ENCODE measurements at regions not wholly inside any gene's neighbourhood (a gene's known extent, or its start where the extent isn't known, plus 50 kb on each side); places are given as distances from the start of the nearest gene placed in this dataset.
A peak's percentile ranks its signal among the peaks of the same experiment; 100 is the strongest.

GRCh38 chr1:244318512-244318911 is 133.2 kb downstream of the ADSS2 start:
- TF ChIP-seq, protein P1, sequence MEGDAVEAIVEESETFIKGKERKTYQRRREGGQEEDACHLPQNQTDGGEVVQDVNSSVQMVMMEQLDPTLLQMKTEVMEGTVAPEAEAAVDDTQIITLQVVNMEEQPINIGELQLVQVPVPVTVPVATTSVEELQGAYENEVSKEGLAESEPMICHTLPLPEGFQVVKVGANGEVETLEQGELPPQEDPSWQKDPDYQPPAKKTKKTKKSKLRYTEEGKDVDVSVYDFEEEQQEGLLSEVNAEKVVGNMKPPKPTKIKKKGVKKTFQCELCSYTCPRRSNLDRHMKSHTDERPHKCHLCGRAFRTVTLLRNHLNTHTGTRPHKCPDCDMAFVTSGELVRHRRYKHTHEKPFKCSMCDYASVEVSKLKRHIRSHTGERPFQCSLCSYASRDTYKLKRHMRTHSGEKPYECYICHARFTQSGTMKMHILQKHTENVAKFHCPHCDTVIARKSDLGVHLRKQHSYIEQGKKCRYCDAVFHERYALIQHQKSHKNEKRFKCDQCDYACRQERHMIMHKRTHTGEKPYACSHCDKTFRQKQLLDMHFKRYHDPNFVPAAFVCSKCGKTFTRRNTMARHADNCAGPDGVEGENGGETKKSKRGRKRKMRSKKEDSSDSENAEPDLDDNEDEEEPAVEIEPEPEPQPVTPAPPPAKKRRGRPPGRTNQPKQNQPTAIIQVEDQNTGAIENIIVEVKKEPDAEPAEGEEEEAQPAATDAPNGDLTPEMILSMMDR (IDR thresholded peaks at IDR 0.05; ENCODE audit: low read depth, low read length, poor library complexity, severe bottlenecking): no peak
- TF ChIP-seq EZH2phosphoT487 (IDR thresholded peaks at IDR 0.05; ENCODE audit: borderline replicate concordance, low read length): no peak
- Histone ChIP-seq H3K9me2 (replicated peaks; ENCODE audit: control insufficient read depth, low read length) (no peaks in the 10 kb centered on the region), H3K27ac (ENCODE audit: low read depth, low read length) (no peak overlapping the region), H3K9me3 (ENCODE audit: control insufficient read depth, insufficient read depth, low read length) (no peaks in the 10 kb centered on the region), H4K20me1 (ENCODE audit: control insufficient read depth, insufficient read depth, low read depth, low read length) (no peaks in the 10 kb centered on the region), H3K4me1 (ENCODE audit: control insufficient read depth, low read length) (peaks cover 10% of the 10 kb centered on the region), H3K79me2 (ENCODE audit: control insufficient read depth, low read length) (no peaks in the 10 kb centered on the region), H3K27me3 (ENCODE audit: control insufficient read depth, low read length) (no peaks in the 10 kb centered on the region), H3F3A (ENCODE audit: control insufficient read depth, insufficient read depth) (no peaks in the 10 kb centered on the region), H3K4me2 (ENCODE audit: low read length) (no peak overlapping the region), H3K4me3 (ENCODE audit: low read length) (no peak overlapping the region), H3K36me3 (ENCODE audit: control insufficient read depth, low read length) (no peaks in the 10 kb centered on the region)

- H3K36me3 ChIP-seq (ENCODE audit: control insufficient read depth, low read length): no peaks in the 10 kb centered on the region
- TF ChIP-seq, protein P1 (IDR thresholded peaks at IDR 0.05; ENCODE audit: low read depth, low read length, poor library complexity, severe bottlenecking): no peak
- no peak for TF ChIP-seq EZH2phosphoT487 (IDR thresholded peaks at IDR 0.05; ENCODE audit: borderline replicate concordance, low read length)
- H4K20me1 ChIP-seq (ENCODE audit: control insufficient read depth, insufficient read depth, low read depth, low read length): no peaks in the 10 kb centered on the region
- peak overlapping the region; percentile 21; the same call in 1 of the 2 replicates for H3K27ac ChIP-seq (ENCODE audit: low read depth, low read length)
- H3K9me3 ChIP-seq (ENCODE audit: control insufficient read depth, insufficient read depth, low read length): no peaks in the 10 kb centered on the region
- no peaks in the 10 kb centered on the region for H3K27me3 ChIP-seq (ENCODE audit: control insufficient read depth, low read length)
- no peaks in the 10 kb centered on the region for H3F3A ChIP-seq (ENCODE audit: control insufficient read depth, insufficient read depth)
- H3K4me2 ChIP-seq (ENCODE audit: low read length): peak overlapping the region; percentile 43
- no peaks in the 10 kb centered on the region for H3K79me2 ChIP-seq (ENCODE audit: control insufficient read depth, low read length)
- peaks cover 10% of the 10 kb centered on the region for H3K4me1 ChIP-seq (ENCODE audit: control insufficient read depth, low read length)
- H3K4me3 ChIP-seq (ENCODE audit: low read length): peak overlapping the region; percentile 42
- H3K9me2 ChIP-seq (replicated peaks; ENCODE audit: control insufficient read depth, low read length): no peaks in the 10 kb centered on the region
Observed at GRCh38 chr1:244319283-244320132, 132.2 kb downstream of the ADSS2 start.

DNA sequence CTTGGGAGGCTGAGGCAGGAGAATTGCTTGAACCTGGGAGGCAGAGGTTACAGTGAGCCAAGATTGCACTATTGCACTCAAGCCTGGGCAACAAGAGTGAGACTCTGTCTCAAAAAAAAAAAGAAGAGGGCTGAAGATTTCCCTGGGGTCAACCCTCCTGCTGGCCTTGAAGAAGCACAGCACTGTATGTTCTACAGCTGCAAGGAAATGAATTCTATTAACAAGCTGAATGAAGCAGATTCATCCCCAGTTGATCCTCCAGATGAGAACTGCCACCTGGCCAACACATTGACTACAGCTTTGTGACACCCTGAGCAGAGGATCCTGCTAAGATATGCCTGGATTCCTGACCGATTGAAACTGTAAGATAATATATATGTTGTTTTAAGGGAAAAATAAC is 129.5 kb downstream of the ADSS2 start:
- no peaks in the 10 kb centered on the region for H3F3A ChIP-seq (ENCODE audit: control insufficient read depth, insufficient read depth)
- no peaks in the 10 kb centered on the region for H3K27me3 ChIP-seq (ENCODE audit: control insufficient read depth, low read length)
- peaks cover 19% of the 10 kb centered on the region for H3K4me1 ChIP-seq (ENCODE audit: control insufficient read depth, low read length)
- TF ChIP-seq, protein P1 (IDR thresholded peaks at IDR 0.05; ENCODE audit: low read depth, low read length, poor library complexity, severe bottlenecking): no peak
- no peak for TF ChIP-seq EZH2phosphoT487 (IDR thresholded peaks at IDR 0.05; ENCODE audit: borderline replicate concordance, low read length)
- H4K20me1 ChIP-seq (ENCODE audit: control insufficient read depth, insufficient read depth, low read depth, low read length): no peaks in the 10 kb centered on the region
- H3K9me3 ChIP-seq (ENCODE audit: control insufficient read depth, insufficient read depth, low read length): no peaks in the 10 kb centered on the region
- no peak overlapping the region for H3K27ac ChIP-seq (ENCODE audit: low read depth, low read length)
- no peaks in the 10 kb centered on the region for H3K9me2 ChIP-seq (replicated peaks; ENCODE audit: control insufficient read depth, low read length)
- H3K4me2 ChIP-seq (ENCODE audit: low read length): no peak overlapping the region
- H3K79me2 ChIP-seq (ENCODE audit: control insufficient read depth, low read length): no peaks in the 10 kb centered on the region
- H3K4me3 ChIP-seq (ENCODE audit: low read length): no peak overlapping the region
- H3K36me3 ChIP-seq (ENCODE audit: control insufficient read depth, low read length): no peaks in the 10 kb centered on the region
